Non-pigmented ciliary epithelial cell (primary cell): ENCODE measurements at regions not wholly inside any gene's neighbourhood (a gene's known extent, or its start where the extent isn't known, plus 50 kb on each side); places are given as distances from the start of the nearest gene placed in this dataset.

ENCODE experiments used
- DNase-seq: peaks from one replicate; pipeline ENCODE4 v3.0.0-alpha.2; 2010; ENCODE audit warnings: low read depth

DNA sequence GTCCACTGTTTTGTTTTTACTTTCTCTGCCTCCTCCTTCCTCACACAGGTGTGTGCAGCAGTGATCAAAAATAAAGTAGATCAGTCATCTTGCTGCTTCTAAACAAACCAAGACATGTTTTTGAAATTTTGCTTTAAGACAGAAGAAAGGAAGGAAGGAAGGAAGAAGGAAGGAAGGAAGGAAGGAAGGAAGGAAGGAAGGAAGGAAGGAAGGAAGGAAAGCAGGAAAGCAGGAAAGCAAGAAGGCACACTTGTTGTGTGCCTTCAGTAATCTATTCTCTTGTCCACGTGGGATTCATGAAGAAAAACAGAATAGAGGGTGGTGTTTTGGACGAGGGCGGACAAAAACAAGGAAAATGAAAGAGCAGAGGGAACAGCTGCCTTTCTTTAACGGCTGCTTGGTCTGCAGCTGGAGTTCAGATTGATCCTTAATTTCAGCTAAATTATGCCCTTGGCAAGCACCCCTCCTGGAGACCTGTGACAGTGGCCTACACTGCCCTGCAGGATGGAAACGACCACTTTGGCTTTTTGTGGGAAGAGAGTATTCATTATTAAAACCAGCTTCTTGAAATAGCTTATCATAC is 188.5 kb upstream of the IRX3 start:
- DNase-seq = no peak

DNA sequence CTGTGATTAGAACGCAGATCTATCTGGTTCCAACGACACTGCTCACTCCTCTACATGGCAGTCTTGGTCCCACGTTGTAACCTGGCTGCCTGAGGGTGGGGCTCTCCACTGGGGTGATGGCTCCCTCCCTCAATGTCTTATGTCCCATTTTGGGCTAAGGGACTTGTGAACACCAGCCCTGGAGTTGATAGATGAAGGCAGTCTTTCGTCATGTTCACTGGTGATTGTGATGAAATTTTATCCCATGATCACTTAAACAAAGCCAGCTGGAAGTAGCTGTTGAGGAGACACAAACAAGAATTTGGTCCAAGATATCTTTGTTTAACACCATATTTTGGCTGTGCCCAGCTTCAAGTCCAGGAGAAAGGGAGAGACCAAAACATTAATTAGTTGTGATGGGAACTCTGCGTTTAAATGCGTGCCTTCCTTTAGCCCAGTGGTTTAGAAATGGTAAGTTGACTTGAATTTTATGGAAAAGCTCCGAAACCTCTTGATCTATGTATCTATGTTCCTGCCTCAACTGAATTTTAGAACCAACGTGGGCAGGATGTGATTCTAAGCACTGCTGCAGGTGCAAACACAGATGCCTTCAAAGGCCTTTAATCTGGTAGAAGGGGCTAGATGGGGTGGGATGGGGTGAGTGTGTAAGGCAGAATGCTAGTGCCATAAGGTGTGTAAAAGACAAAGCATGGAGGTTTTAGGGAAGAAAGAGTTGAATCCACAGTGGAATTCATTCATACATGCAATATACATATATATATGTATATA is 186.8 kb upstream of the IRX3 start:
- no peak for DNase-seq

DNA sequence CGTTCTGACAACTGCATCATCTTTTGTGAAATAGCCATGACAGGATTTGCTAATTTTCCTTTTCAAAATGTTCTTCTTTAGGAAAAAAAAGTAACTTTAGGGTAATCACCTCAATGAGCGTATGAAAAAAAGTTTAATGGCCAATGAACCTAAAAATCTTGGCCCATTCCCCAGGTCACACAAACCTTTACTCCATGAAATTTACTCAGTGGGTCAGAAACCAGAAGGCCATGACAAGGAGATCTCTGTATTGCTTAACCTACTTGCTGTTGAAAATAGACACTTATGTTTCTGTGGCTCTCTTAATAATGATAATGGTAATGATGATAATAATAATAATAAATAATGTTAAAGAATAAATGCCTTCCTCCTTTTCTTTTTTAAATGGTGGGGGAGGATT is 180.8 kb upstream of the IRX3 start:
- DNase-seq = no peak

DNA sequence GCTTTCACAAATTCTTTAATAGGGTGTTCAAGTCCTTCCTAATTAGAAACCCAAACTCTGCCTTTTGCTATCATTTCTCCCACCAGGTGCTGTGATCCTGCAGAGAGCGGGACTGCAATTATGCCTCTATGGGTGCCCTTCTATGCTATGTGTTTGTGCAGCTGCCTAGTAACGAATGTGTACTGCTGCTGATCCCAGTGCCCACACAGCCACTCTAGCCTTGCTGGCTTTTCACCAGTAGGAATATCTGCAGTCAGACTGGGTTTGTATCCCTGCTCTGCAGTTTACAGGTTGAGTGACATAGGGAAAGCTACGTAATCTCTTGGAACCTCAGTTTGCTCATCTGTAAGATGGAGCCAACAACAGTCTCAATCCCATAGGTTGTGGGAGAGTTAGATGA is 179.6 kb upstream of the IRX3 start:
- DNase-seq = no peak

DNA sequence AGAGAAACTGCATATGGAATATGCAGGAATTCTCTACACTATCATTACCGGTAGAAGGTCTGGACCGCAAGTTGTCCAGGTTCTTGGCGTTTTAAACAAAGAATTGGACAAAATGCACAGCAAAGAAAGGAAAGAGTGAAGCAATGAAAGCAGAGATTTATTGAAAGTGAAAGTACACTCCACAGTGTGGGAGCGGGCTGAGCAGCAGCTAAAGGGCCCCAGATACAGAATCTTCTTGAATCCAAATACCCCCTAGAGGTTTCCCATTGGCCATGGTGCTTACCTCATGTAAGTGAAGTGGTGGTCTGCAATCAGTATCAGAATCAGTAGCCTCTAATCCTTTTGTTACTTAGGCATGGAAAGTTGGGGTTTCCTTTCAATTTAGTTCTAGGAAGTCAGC is 178.5 kb upstream of the IRX3 start:
- no peak for DNase-seq

DNA sequence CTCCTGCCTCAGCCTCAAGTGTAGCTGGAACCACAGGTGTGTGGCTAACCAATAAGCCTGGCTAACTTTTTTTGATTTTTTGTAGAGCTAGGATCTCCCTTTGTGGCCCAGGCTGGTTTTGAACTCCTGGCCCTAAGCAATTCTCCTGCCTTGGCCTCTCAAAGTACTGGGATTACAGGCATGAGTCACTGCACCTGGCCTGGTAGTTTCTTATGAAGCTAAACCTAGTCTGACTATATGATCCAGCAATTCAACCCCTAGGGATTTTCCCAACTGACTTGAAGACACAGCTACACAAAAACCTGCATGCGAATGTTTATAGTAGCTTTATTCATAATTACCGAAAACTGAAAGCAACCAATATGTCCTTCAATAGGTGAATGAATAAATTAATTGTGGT is 176.2 kb upstream of the IRX3 start:
- DNase-seq = no peak

DNA sequence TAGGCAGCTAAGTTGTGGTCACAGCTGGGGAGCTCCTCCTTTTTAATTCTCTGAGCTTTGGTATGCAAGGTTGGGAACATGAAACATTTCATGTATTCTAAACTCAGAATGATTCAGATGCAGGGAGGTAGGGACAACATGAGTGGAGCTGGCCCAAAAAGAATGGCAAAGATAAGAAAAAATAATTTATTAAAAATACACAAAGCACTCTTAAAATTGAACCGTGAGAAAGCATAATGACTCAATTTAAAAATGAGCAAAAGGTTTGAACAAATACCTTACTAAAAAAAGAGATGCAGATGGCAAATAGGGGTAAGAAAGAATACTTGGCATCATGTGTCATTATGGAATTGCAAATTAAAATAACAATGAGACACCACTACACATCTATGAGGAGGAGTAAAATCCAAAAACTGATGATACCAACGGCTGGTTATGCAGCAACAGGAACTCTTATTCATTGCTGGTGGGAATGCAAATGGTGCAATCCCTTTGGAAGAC is 175.6 kb upstream of the IRX3 start:
- peak; percentile 17 for DNase-seq

DNA sequence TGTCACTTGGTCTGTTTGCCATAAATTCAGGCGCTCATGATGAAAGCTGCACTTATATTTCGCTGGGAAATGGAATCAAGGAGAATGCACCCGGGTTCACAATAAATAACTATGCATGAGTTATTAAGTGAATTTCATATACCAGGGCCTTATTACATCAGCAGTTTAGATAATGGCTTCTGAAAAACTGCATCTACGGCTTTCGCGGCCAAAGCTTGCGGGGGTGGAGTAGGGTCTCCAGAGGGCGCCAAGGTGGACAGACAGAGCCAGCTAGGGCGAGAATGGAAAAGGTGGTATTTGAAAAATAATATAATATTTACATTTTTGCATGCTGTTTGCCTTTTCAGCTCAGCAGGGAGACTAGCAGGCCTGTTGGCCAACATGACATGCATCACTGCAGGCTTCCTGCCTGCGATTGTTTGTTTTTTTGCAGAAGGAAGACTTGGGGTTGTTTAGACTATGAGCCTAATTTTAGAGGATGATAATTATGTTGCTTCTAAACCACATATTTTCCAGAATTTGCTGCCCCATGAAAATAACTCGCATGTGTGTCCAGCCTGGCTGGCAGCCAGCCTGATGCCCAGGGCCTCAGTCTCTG is 173.8 kb upstream of the IRX3 start:
- no peak for DNase-seq

DNA sequence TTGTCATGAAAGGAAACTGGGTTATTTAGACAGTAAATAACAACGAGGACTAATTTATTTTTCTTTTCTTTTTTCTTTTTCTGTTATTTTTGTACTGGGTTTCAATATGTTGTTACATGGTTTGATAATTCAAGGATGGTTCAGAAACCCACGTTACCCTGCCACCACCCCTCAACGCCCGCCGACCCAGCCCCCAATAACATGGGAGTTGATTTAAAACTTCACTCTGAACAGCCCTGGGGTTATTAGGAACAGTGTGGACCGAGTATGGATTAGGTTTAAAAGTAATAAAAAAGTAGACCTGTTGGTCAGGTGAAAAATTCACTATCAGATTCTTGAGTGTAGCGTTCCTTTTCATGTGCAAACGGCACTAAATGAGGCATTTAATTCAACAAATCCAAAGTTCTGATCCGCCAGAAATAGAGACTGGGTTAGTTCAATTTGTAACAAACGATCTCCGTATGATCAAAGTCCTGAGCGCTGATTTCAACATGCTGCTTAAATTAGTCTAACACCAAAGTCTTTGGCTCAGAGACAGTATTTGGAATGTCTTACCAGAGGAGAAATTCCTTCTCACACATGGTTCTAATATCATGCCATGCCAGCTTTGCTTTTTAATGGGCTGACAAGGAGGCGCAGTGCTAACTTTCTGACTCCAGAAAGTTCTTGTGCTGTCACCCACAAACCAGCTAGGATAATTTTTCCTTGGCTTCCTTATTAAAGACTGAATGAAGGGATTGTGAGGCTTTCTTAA is 173.1 kb upstream of the IRX3 start:
- peak; percentile 5 for DNase-seq

DNA sequence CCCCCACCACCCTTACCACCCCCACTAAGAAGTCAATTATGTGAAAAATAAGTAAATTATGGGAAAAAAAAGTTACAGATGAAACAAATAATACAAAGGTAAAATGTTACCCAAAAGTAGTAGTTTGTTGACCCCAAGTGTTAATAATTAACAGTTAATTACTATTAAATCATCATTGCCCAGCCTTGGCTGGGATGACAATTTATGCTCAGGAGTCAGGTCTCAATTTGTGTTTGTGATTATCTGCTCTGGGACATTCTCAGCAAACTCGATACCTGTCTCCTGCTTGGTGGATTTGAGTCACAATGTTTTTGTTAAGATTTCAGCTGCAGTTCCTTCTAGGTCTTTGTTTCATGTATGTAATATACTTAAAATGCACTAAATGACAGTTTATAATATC is 172.3 kb upstream of the IRX3 start:
- no peak for DNase-seq

DNA sequence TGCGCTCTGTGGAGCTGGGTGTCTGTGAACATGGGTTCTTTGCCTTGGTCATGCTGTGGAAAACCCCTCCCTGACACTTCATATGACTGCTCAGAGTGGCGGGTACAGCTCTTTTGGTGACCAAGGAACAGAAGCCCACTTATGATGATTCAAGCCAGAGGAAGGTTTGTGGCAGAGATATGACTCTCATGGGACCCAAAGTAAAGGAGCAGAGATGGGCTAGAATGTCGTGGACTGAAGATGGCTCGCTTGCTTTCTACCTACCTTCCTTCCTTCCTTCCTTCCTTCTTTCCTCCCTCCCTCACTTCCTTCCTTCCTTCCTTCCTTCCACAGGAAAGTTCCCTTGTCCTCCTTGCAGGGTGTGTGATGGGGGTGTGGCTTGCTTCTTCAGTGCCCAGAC is 169.7 kb upstream of the IRX3 start:
- no peak for DNase-seq

DNA sequence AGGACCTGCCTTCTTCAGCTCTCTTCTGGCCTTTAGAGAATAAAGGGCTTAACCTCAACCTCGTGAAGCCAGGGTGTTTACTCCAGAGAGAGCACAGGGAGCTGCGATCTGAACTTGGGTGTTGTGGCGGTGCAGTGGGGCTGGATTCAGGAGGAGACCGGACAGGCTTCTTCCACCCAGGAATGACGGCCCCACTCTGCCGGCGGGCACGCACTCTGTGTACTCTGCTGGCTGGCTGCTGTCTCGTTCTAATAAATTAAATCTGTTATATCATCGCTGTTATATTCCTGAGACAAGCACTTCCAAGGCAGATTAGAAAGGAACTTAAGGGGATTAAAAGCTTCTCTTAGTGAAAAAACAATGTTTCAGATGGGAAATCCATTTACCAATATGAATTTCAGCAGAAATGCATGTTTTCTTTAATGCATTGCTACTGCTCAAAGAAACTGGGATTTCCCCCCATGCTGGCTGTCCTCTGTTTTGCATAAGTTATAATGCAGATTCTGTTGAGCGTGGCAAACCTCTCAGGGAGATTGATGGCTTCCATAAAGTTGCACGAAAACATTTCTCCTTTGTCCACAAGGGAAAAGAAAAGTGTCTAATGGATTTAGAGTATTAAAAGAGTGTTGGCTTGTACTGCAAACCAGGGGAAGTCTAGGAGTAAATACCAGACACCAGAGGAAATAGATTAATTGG is 168.6 kb upstream of the IRX3 start:
- no peak for DNase-seq

DNA sequence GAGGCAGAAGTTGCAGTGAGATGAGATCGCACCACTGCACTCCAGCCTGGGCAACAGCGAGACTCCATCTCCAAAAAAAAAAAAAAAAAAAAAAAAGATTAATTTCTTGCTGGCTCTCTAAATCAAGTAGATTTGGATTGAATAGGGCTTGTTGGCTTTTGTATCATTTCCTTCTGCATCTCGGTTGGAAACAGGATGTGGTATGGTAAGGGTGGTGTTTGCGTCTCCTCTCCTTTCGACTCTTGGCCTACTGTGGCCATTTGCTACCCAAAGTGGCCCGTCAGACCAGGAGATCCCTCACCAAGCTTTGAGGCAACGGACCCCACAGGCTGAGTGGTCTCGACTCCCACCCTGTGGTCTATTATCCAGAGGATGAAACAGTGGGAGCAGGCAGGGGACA is 168.0 kb upstream of the IRX3 start:
- no peak for DNase-seq

DNA sequence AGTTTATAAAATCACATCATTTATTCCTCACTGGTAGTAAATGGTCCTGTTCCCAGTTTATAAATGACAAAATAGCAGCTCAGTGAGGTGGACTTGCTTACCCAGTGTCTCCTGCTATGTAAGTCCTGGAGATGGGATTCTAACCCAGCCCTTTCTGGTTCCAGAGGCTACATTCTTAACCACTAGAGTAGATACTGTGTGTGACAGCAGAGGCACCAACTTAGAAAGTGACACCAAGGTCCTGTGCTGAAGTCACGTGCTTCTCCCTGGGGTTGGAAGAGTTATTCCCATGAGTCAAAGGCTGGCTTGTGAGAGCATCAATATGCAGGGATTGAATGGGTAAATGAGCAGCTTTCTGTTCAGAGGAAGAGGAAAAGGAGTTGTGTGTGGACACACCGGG is 167.3 kb upstream of the IRX3 start:
- DNase-seq = no peak

DNA sequence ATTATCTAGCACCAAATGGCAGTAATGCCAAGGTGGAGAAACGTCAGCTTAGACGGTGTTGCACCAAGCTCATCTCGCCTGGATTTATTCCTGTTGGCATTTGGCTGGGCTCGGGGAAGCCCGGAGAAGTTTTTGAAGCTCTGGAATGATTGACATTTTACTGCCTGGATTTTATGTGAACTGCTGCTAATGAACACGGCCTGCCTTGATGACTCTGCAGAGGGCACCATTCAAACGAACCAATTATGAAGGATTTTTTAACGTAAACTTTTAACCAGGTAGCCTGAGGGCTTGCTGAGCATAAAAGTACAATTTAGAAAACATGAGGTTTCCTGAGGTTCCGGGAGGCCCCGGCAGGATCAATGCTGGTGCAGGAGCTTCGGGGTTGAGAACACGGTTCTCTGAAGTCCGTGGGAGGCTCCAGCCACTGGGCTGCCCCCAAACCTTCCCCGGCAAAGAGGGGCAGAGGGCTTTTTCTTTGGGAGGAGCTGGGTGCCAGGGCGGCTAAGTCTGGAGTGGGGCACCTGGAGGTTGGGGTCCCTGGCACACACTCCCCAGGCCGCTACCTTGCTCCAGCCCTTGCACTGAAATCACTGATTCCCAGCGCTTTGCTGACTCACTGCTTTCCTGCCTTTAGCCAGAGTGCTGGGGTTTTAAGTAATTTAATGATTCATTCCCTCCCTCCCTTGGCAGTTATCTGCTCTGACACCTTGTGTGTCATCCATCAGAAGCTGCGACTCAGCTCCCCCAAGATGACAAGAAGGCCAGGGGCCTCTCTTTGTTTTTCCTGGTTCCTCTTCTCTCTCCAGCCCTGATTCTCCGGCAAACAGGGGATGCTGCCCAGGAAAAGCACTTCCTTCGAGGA is 161.2 kb upstream of the IRX3 start:
- peak; percentile 52 for DNase-seq

DNA sequence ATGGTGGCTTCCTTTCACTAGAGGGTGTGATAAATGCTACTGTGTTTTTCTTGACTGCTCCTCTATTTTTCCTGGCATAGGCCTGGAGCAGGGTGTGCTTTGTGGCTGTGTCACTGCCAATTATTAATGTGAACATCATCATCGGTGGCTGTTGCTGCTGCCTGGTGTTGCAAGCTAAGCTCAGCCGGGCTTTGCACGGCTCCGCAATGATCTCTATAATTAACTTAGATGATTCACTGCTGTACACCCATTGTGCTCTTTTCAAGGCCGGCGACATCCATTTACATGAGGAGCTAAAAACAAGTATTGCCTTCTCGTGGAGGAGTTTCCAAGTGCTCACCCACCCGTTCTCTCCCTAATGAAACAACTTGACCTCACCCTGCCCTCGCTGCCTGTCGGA is 160.1 kb upstream of the IRX3 start:
- peak; percentile 43 for DNase-seq

DNA sequence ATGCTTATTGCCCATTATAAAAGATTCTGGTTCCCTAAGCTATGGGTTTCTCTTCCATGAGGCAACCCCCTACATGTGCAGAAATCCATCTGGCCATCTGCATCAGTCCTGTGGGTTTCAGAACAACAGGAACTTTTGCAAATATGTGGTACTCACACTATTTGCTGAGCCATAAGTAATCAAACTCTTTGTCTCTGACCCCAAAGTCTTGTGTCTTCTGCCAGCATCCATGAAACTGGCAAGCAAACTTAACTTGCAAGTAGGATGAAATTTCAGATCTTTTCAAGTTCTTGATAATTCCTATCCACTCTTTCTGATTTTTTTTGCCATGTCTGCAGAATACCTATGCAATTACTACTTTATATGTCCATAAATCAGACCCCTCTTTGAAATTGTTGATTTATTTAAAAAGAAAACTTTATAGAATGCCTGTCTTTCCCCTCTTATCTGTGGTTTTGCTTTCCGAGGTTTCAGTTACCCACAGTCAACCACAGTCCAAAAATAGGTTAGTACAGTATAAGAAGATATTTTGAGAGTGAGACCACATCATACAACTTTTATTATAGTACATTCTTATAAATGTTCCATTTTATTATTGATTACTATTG is 158.4 kb upstream of the IRX3 start:
- no peak for DNase-seq

DNA sequence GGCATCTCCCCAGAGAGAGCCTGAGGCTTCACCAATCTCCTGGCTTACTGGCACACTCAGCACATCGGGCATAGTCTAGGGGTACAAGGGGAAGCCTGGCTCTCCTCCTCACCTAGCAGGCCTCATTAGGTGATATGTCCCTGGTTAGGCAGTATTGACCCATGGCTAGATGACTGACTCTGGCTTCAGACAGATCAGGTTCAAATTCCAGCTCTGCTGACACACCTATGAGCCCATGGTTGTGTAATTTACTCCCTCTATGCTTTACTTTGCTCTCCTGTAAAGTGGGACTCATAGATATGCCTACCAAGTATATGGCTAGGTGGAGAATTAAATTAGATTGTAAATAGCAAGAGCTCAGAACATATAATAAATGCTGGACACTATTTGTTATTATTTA is 157.3 kb upstream of the IRX3 start:
- no peak for DNase-seq

DNA sequence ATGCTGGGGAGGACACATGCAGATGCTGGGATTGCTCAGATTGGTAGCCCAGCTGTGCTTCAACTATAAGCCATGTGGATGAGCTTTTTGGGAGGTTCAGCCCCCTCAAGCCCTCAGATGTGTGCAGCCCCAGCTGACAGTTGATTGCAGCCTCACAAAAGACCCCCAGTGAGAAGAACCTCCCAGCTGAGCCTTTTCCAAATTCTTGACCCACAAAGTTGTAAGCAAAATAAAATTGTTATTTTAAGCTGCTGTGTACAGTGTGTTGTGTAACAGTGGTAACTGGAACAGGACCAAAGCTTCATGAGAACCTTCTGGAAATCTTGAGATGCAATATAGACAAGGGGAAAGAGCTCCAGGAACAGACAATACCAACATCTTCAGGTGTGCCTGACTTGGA is 156.8 kb upstream of the IRX3 start:
- no peak for DNase-seq

DNA sequence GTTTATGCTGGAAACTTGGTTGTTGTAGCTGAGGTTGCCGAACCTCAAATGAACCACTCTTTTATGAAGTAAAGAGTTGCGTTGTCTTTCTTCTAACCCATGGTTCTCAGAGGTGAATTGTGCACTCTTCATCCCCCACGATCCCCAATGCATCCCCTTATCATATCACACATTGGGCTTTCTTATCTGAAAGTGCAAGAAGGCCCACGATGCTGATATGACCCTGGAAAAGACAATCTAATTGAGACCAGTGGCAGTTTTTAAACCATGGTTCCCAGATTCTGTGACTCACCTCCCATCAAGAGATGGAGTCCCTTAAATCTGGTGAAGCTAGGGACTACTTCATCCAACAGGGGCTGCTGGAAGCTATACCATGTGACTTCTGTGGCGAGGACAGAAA is 156.3 kb upstream of the IRX3 start:
- no peak for DNase-seq

DNA sequence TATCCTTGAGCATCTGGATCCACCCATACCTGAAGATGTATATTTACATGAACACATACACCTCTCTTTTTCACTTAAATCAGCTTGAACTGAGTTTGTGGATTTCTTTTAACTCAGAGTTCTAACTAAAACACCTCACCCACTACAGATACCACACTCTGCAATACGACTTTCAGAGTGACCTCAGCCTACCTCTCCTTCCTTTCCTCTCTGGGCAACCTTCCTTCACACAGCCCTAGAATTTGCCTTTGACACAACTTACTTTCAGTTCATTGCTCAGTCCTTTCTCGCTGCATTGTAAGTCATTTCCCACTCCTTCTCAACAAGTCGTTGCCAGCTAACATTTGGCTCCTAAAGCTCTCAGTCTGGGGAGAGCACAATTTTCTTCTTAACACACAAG is 151.9 kb upstream of the IRX3 start:
- no peak for DNase-seq
